Neural cell (in vitro differentiated cells): ENCODE measurements at regions not wholly inside any gene's neighbourhood (a gene's known extent, or its start where the extent isn't known, plus 50 kb on each side); places are given as distances from the start of the nearest gene placed in this dataset.

Experiments
- CTCF ChIP-seq: fragments of 450-650 bp; IDR thresholded peaks from 2 replicates; pipeline ENCODE4 v1.5.1; 2014; ENCODE audit warnings: antibody characterized with exemption, mild to moderate bottlenecking, moderate library complexity; ENCODE audit not compliant: poor library complexity, severe bottlenecking
- EP300 ChIP-seq: fragments of 450-650 bp; conservative IDR thresholded peaks from 2 replicates; pipeline ENCODE4 v1.6.1; 2014; ENCODE audit warnings: antibody characterized with exemption, mild to moderate bottlenecking, moderate library complexity; ENCODE audit not compliant: poor library complexity, severe bottlenecking
- EZH2 ChIP-seq: fragments of 200-600, 300-800 bp; shearing (Covaris generic), sonication (generic); IDR thresholded peaks from 2 replicates; pipeline ENCODE4 v1.6.1; 2014; ENCODE audit warnings: antibody characterized with exemption, low read length, borderline replicate concordance, mild to moderate bottlenecking; ENCODE audit not compliant: insufficient read depth, poor library complexity, severe bottlenecking
- MXI1 ChIP-seq: fragments of 450-650 bp; conservative IDR thresholded peaks from 2 replicates; pipeline ENCODE4 v1.6.1; 2014; ENCODE audit warnings: antibody characterized with exemption, mild to moderate bottlenecking; ENCODE audit not compliant: poor library complexity, severe bottlenecking
- POLR2AphosphoS5 ChIP-seq: IDR thresholded peaks from 2 replicates; pipeline ENCODE4 v1.6.1; 2012
- RAD21 ChIP-seq: fragments of 450-650 bp; conservative IDR thresholded peaks from 2 replicates; pipeline ENCODE4 v1.6.1; 2014; ENCODE audit warnings: antibody characterized with exemption, mild to moderate bottlenecking, moderate library complexity
- REST ChIP-seq: IDR thresholded peaks from 2 replicates; pipeline ENCODE4 v1.6.1; 2012; ENCODE audit warnings: borderline replicate concordance
- SMC3 ChIP-seq: fragments of 450-650 bp; conservative IDR thresholded peaks from 2 replicates; pipeline ENCODE4 v1.6.1; 2014; ENCODE audit warnings: antibody characterized with exemption, mild to moderate bottlenecking, moderate library complexity; ENCODE audit not compliant: poor library complexity
- TAF1 ChIP-seq: IDR thresholded peaks from 2 replicates; pipeline ENCODE4 v1.6.1; 2012; ENCODE audit warnings: low read depth

- TF ChIP-seq CTCF (no peak), EP300 (no peak), REST (no peak), POLR2AphosphoS5 (no peak), TAF1 (no peak), RAD21 (no peak), EZH2 (no peak), MXI1 (no peak), SMC3 (no peak)
These were observed 74.0 kb upstream of the SEPTIN5 start for GRCh38 chr22:19640306-19640705.
